ENCODE measurements at regions not wholly inside any gene's neighbourhood (a gene's known extent, or its start where the extent isn't known, plus 50 kb on each side); places are given as distances from the start of the nearest gene placed in this dataset.

DNA sequence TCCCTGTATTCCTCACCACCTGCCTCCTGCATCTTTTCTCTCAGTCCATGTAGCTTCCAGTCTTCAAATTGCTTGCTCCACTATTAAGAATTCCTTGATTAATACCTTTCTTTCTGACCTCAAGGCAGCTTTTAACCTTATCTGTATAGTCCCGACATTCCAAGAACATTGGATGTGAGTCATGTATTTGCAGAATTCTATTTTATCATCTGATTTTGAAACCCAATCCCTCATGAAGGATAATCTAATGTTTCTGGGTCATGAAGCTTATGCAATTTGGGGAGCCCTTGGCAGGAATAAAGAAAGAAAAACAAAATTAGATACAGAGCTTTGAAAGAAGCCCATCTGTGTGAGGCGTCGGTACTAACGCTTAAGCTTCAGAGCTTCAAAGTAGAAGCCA, 63.4 kb upstream of the CCND2 start:
- no peaks in the 10 kb centered on the region for H3K4me1 ChIP-seq (ENCODE audit: control insufficient read depth in 1 of 2, low read depth in 2 of 2)
- TF ChIP-seq, protein P1, sequence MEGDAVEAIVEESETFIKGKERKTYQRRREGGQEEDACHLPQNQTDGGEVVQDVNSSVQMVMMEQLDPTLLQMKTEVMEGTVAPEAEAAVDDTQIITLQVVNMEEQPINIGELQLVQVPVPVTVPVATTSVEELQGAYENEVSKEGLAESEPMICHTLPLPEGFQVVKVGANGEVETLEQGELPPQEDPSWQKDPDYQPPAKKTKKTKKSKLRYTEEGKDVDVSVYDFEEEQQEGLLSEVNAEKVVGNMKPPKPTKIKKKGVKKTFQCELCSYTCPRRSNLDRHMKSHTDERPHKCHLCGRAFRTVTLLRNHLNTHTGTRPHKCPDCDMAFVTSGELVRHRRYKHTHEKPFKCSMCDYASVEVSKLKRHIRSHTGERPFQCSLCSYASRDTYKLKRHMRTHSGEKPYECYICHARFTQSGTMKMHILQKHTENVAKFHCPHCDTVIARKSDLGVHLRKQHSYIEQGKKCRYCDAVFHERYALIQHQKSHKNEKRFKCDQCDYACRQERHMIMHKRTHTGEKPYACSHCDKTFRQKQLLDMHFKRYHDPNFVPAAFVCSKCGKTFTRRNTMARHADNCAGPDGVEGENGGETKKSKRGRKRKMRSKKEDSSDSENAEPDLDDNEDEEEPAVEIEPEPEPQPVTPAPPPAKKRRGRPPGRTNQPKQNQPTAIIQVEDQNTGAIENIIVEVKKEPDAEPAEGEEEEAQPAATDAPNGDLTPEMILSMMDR (IDR thresholded peaks at IDR 0.05): no peak
- DNase-seq (ENCODE audit: low spot score): no peak
- H3K9me3 ChIP-seq: no peaks in the 10 kb centered on the region
- ATAC-seq (ENCODE audit: insufficient number of reproducible peaks, low FRiP score, low read depth): no peak
- no peaks in the 10 kb centered on the region for H3K36me3 ChIP-seq
- H3K27ac ChIP-seq: no peak overlapping the region
- H3K4me3 ChIP-seq: no peak overlapping the region
- no peaks in the 10 kb centered on the region for H3K27me3 ChIP-seq (replicated peaks; ENCODE audit: insufficient read depth)

DNA sequence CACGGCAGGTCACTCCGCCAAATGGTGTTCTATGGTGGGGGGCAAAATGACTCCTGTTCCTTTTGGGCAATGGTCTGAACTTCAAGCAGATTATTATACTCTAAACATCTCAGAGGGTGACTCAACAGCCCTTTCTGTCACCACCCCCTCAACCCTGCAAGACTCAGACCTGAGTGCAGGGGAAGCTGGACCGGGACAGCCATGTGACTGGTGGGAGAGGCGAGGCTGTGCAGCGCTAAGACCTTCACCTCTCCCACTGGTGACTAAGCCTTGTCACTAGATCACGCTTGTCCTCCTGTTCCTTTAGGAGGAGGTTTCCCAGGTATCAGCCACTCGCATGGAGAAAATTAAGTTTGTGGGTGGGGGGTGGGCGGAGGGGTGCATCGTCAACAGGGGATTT, 67.1 kb upstream of the CCND2 start:
- Histone ChIP-seq H3K27me3 (replicated peaks; ENCODE audit: insufficient read depth) (no peaks in the 10 kb centered on the region), H3K36me3 (no peaks in the 10 kb centered on the region), H3K4me1 (ENCODE audit: control insufficient read depth in 1 of 2, low read depth in 2 of 2) (no peaks in the 10 kb centered on the region), H3K9me3 (no peaks in the 10 kb centered on the region), H3K4me3 (no peak overlapping the region), H3K27ac (no peak overlapping the region)
- DNase-seq (ENCODE audit: low spot score): no peak
- ATAC-seq (ENCODE audit: insufficient number of reproducible peaks, low FRiP score, low read depth): no peak
- TF ChIP-seq, protein P1 (IDR thresholded peaks at IDR 0.05): no peak

DNA sequence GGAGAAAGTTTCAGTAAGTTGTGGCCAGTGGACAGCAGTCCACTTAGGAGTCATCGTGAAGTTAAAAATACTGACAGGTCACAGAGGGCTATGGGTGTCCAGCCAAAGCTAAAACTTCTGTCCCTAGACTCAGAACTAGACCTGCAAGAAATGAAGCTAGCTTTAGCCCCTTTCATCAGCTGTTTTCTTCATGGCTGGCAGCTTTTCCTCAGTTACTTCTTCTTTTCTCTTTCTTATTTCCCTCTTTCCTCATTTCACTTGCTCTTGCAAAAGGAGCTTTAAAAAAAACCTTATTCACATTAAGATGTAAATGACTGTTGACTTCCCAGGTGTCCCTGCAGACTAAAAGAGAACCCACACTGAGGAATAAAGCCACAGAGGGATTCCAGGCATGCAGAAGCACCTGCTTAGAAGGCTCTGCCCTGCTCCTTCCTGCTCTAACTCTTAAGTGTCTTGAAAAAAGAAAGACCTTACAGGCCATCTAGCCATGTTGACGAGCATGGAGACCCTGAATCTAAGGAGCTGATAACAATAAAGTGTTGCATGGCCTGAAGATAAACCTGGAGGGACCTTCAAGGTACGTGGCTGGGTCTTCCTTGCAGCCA, 69.7 kb upstream of the CCND2 start:
- Histone ChIP-seq H3K27me3 (replicated peaks; ENCODE audit: insufficient read depth) (no peaks in the 10 kb centered on the region), H3K36me3 (no peaks in the 10 kb centered on the region), H3K9me3 (no peaks in the 10 kb centered on the region), H3K4me1 (ENCODE audit: control insufficient read depth in 1 of 2, low read depth in 2 of 2) (no peaks in the 10 kb centered on the region), H3K4me3 (no peak overlapping the region), H3K27ac (no peak overlapping the region)
- DNase-seq (ENCODE audit: low spot score): no peak
- TF ChIP-seq, protein P1 (IDR thresholded peaks at IDR 0.05): no peak
- ATAC-seq (ENCODE audit: insufficient number of reproducible peaks, low FRiP score, low read depth): no peak

DNA sequence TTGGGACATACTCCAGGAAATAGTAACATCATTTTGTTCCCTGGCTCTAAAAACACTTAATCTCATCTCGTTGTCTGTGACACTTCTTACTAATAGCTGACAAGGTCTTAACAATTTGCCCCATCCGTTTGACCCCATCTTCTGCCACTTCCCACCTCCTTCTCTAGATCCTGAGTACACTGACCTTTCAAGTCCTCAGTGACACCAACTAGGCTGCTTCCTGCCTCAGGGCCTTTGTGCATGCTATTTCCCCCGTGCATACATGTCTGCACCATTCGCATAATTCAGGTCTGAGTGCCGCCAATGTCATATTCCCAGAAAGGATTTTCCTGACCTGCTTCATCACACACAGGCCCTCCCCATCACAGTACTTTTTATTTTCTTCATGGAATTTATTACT, 70.6 kb upstream of the CCND2 start:
- Histone ChIP-seq H3K27ac (no peak overlapping the region), H3K36me3 (no peaks in the 10 kb centered on the region), H3K27me3 (replicated peaks; ENCODE audit: insufficient read depth) (no peaks in the 10 kb centered on the region), H3K4me1 (ENCODE audit: control insufficient read depth in 1 of 2, low read depth in 2 of 2) (no peaks in the 10 kb centered on the region), H3K9me3 (no peaks in the 10 kb centered on the region), H3K4me3 (no peak overlapping the region)
- TF ChIP-seq, protein P1 (IDR thresholded peaks at IDR 0.05): no peak
- no peak for ATAC-seq (ENCODE audit: insufficient number of reproducible peaks, low FRiP score, low read depth)
- DNase-seq (ENCODE audit: low spot score): no peak

DNA sequence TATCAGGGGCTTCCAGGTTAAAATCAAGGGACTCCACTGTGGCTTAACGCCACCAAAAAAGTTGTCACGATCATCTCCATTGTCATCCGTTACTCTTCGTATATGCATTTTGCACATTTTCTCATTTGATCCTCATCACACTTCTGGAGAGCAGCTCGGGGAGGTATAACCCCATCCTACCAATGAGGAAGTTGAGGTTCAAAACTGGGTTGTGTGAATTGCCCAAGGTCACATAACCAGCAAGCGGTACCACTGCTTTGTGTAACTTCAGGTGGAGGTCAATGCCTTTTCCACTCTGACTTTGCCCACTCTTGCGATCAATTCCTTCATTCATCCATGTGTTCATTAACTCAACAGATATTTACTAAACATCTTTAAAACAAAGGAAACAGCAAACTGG, 71.1 kb upstream of the CCND2 start:
- Histone ChIP-seq H3K27me3 (replicated peaks; ENCODE audit: insufficient read depth) (no peaks in the 10 kb centered on the region), H3K4me1 (ENCODE audit: control insufficient read depth in 1 of 2, low read depth in 2 of 2) (no peaks in the 10 kb centered on the region), H3K4me3 (no peak overlapping the region), H3K9me3 (no peaks in the 10 kb centered on the region), H3K27ac (no peak overlapping the region), H3K36me3 (no peaks in the 10 kb centered on the region)
- ATAC-seq (ENCODE audit: insufficient number of reproducible peaks, low FRiP score, low read depth) (no peak), DNase-seq (ENCODE audit: low spot score) (no peak)
- TF ChIP-seq, protein P1 (IDR thresholded peaks at IDR 0.05): no peak
